GM13977 (cell line): ENCODE measurements at regions not wholly inside any gene's neighbourhood (a gene's known extent, or its start where the extent isn't known, plus 50 kb on each side); places are given as distances from the start of the nearest gene placed in this dataset.

Source experiments
- DNase-seq: peaks from one replicate; pipeline ENCODE4 v3.0.0; 2012; ENCODE audit warnings: low spot score
- in situ Hi-C: fragments of 300-500 bp; cut with MboI; formaldehyde crosslinking; loops from one replicate; pipeline ENCODE4 v1.12.0; 2022; ENCODE audit warnings: low sequenced_read_pairs, low pct_unique_long_range_greater_than_20kb, mixed read lengths, inconsistent platforms; ENCODE audit not compliant: unreplicated experiment
- TF ChIP-seq, protein P1 (sequence below): IDR thresholded peaks from 2 replicates; pipeline ENCODE4 v1.5.1; 2012; ENCODE audit warnings: mild to moderate bottlenecking, control low read depth; ENCODE audit not compliant: insufficient read depth; ENCODE audit errors: extremely low read depth, missing control alignments

DNA sequence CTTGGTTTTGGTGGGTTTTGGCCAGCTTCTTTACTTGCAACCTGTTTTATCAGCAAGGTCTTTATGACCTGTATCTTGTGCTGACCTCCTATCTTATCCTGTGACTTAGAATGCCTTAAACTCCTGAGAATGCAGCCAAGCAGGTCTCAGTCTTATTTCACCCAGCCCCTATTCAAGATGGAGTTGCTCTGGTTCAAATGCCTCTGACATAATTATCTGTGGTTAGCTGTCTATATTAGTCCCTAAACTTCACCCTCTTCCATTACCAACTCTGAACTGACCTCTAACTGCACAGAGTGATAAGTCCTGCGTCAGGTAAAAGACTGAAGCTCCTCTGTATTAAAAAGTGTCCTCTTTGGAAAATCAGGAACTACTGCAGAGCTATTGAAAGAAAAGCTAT, 61.9 kb upstream of the CD96 start:
- in situ Hi-C loops = no loop called here
- no peak for DNase-seq
- TF ChIP-seq, protein P1, sequence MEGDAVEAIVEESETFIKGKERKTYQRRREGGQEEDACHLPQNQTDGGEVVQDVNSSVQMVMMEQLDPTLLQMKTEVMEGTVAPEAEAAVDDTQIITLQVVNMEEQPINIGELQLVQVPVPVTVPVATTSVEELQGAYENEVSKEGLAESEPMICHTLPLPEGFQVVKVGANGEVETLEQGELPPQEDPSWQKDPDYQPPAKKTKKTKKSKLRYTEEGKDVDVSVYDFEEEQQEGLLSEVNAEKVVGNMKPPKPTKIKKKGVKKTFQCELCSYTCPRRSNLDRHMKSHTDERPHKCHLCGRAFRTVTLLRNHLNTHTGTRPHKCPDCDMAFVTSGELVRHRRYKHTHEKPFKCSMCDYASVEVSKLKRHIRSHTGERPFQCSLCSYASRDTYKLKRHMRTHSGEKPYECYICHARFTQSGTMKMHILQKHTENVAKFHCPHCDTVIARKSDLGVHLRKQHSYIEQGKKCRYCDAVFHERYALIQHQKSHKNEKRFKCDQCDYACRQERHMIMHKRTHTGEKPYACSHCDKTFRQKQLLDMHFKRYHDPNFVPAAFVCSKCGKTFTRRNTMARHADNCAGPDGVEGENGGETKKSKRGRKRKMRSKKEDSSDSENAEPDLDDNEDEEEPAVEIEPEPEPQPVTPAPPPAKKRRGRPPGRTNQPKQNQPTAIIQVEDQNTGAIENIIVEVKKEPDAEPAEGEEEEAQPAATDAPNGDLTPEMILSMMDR = no peak

DNA sequence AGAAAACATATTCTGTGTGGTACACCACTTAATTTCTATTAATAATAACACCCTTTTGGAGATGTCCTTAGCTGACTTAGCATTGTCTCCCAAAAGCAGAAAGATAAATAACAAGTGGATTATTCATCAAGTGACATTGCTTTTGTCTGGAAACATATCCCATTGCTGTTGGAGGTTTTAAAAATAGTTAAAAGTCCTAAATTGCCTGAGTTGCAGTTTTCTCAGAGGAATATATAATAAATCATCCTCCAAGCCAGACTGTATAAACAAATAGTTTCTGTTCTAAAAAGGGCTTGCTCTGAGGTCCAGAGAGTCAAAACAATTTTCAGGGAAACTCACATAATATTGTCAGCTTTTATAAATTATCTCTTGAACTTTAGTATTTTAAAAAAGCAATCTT, 60.4 kb upstream of the CD96 start:
- DNase-seq = no peak
- in situ Hi-C loops = no loop called here
- TF ChIP-seq, protein P1 = no peak

- TF ChIP-seq, protein P1 = no peak
- in situ Hi-C loops = no loop called here
- DNase-seq = no peak
These were observed 59.4 kb upstream of the CD96 start for GRCh38 chr3:111482574-111482973.

DNA sequence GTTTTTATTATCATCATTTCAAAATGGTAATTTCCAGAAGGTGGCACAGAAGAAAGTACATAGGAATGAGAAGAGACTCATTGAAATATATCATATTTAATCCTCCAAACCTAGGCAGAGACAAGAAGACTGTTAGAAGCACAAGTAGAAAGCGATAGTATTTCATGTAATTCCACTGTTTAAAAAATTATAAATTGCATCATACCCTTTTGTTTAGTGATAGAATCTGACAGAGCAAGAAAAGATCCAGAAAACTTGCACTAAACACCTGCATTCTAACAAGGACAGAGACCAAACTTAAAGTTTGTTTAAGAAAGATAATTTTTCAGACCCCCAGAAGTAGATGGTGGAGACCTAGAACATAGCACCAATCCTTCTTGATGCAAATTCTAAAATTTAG, 56.9 kb upstream of the CD96 start:
- in situ Hi-C loops = no loop called here
- DNase-seq = no peak
- TF ChIP-seq, protein P1 = no peak
